Gastrocnemius medialis (tissue), 4 donors: ENCODE measurements at regions not wholly inside any gene's neighbourhood (a gene's known extent, or its start where the extent isn't known, plus 50 kb on each side); places are given as distances from the start of the nearest gene placed in this dataset.

Source experiments
- CTCF ChIP-seq, 5 experiments: fragments of 450-650 bp in 3 of 5; fragments of 200-600 bp in 2 of 5; sonication (generic) in 2 of 5; IDR thresholded peaks in 4 of 5; conservative IDR thresholded peaks in 1 of 5; 1 replicate in 4 of 5; 2 replicates in 1 of 5; pipeline ENCODE4 v1.5.1; 2016 to 2019; ENCODE audit warnings: antibody characterized with exemption in 5 of 5, mild to moderate bottlenecking in 3 of 5, moderate library complexity in 3 of 5
- POLR2A ChIP-seq, 2 donors: fragments of 450-650 bp; IDR thresholded peaks; one replicate each; pipeline ENCODE4 v1.6.1; 2017; ENCODE audit warnings: antibody characterized with exemption in 2 of 2, mild to moderate bottlenecking in 2 of 2, moderate library complexity in 2 of 2

- TF ChIP-seq POLR2A (IDR thresholded peaks at IDR 0.05) (no peak), CTCF (IDR thresholded peaks at IDR 0.05 in 4 of 5, conservative IDR thresholded peaks at IDR 0.05 in 1 of 5) (no peak)
These were observed 996.9 kb upstream of the GRIA3 start for GRCh38 chrX:122187069-122187713.
